ENCODE measurements at regions not wholly inside any gene's neighbourhood (a gene's known extent, or its start where the extent isn't known, plus 50 kb on each side); places are given as distances from the start of the nearest gene placed in this dataset.
"Not testable (repeated sequence)": the region's sequence is repeated elsewhere in the genome, so short reads cannot be mapped to it uniquely, and the experiment has no call there.

DNA sequence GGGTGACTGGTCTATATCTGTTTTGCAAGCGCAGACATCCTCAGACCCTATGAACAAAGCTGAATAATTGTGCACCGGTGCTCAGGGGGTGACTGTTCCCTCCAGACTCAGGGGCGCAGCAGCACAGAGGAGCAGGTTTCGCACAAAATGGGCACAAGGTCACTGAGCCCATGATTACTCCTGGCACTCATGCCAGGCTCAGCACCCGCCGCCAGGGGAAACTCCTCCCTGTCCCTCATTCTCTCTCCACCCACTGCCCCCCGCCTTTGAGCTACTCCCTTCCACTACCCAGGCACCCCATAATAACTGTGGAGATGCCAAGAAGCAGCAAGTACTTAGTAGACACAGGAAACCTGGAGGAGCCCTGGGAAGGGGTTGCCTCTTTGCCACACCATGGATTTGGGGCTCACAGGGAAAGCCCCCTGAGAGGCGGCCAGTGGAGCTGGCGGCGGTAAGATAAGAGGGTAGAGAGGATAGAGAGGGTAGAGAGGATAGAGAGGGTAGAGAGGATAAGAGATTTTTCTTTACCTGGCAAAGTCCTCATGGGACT is 198.8 kb downstream of the CTTN start:
- H3K27me3 ChIP-seq (ENCODE audit: control insufficient read depth in 1 of 2, insufficient read depth in 2 of 2, low read length in 2 of 2): no peaks in the 10 kb centered on the region

DNA sequence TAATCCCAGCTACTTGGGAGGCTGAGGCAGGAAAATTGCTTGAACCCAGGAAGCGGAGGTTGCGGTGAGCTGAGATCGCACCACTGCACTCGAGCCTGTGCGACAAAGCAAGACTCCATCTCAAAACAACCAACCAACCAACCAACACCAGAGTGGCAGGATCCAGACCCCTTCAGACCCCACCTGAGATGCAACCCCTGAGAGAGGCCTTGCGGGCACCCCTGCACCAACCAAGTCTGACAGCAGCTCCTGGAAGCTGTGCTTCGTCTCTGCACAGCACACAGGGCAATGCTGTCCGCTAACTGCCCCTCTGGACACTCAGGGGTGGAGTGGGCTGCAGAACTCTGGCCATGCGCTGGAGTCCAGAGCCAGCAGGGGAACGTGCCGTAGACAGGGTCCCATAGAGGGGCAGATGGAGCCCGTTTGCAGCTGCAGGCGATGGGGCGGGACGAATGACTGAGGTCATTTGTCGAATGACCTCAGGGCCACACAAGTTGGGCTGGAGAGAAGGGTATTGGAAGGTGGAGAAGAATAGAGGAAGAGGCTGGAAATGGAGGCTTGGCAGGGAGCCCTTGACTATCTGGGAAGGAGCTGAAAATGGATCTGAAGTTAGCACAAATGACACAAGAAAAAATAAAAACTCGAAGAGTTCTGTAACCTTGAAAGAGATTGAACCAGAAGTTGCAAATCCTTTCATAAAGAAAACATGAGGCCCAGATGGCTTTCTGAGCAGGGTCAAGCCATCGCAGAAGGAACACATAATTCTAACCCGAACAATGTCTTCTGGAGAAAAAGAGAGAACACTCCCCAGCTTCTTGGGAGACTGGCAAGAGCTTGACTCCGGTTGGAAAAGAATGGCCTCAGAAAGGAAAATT is 199.7 kb downstream of the CTTN start:
- Histone ChIP-seq H3K9ac (ENCODE audit: low read length in 2 of 2) (no peak overlapping the region), H3K9me3 (ENCODE audit: control insufficient read depth in 2 of 2, low read length in 2 of 2) (no peaks in the 10 kb centered on the region), H3K36me3 (ENCODE audit: control insufficient read depth in 2 of 2, insufficient read depth in 2 of 2, low read length in 2 of 2) (no peaks in the 10 kb centered on the region), H3K27me3 (ENCODE audit: control insufficient read depth in 1 of 2, insufficient read depth in 2 of 2, low read length in 2 of 2) (no peaks in the 10 kb centered on the region), H3K4me1 (ENCODE audit: control insufficient read depth, insufficient read depth, low read length) (no peaks in the 10 kb centered on the region), H3K4me3 (ENCODE audit: low read length in 2 of 2) (no peak overlapping the region), H3K27ac (ENCODE audit: low read length) (no peak overlapping the region)

More for the DNA sequence above, 198.8 kb downstream of the CTTN start:
- Histone ChIP-seq H3K4me3 (ENCODE audit: low read length in 2 of 2) (no peak overlapping the region), H3K9me3 (ENCODE audit: control insufficient read depth in 2 of 2, low read length in 2 of 2) (no peaks in the 10 kb centered on the region), H3K36me3 (ENCODE audit: control insufficient read depth in 2 of 2, insufficient read depth in 2 of 2, low read length in 2 of 2) (no peaks in the 10 kb centered on the region), H3K9ac (ENCODE audit: low read length in 2 of 2) (no peak overlapping the region), H3K4me1 (ENCODE audit: control insufficient read depth, insufficient read depth, low read length) (no peaks in the 10 kb centered on the region), H3K27ac (ENCODE audit: low read length) (no peak overlapping the region)

DNA sequence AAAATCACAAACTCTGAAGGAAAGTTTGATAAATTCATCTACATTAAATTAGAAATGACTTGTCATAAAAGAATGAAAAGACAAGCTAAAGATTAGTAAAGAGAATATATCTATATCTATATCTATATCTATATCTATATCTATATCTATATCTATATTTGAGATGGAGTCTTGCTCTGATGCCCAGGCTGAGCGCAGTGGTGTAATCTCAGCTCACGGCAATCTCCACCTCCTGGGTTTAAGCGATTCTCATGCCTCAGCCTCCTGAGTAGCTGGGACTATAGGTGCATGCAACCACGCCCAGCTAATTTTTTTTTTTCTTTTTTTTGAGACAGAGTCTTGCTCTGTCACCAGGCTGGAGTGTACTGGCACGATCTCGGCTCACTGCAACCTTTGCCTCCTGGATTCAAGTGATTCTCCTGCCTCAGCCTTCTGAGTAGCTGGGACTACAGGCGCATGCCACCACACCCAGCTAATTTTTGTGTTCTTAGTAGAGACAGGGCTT is 202.6 kb downstream of the CTTN start:
- not testable (repeated sequence) for H3K4me3 ChIP-seq (ENCODE audit: low read length in 2 of 2); H3K9ac ChIP-seq (ENCODE audit: low read length in 2 of 2); H3K27ac ChIP-seq (ENCODE audit: low read length); H3K4me1 ChIP-seq (ENCODE audit: control insufficient read depth, insufficient read depth, low read length); H3K27me3 ChIP-seq (ENCODE audit: control insufficient read depth in 1 of 2, insufficient read depth in 2 of 2, low read length in 2 of 2); H3K36me3 ChIP-seq (ENCODE audit: control insufficient read depth in 2 of 2, insufficient read depth in 2 of 2, low read length in 2 of 2); H3K9me3 ChIP-seq (ENCODE audit: control insufficient read depth in 2 of 2, low read length in 2 of 2)

DNA sequence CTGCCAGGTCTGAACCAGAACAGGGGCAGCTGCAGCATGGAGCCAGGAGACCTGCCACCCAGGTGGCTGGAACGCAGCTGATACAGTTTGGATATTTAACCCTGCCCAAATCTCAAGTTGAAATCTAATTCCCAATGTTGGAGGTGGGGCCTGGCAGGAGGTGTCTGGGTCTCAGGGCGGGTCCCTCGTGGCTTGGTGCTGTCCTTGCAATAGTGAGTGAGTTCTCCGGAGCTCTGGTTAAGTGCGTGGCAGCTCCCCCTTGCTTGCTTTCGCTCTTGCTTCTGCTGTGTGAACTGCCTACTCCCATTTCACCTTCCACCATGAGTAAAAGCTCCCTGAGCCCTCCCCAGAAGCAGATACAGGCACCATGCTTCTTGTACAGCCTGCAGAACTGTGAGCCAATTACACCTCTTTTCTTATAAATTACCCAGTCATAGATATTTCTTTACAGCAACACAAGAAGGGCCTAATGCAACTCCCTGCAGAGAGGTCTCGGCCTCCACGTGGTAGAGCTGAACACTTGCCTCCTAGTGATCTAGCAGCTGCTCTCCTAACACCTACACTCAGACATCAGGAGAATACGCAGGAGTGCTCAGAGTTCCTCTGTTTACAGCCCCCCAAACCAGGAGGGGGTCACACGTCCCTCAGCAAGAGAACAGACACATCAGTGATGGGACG is 203.7 kb downstream of the CTTN start:
- Histone ChIP-seq H3K27me3 (ENCODE audit: control insufficient read depth in 1 of 2, insufficient read depth in 2 of 2, low read length in 2 of 2) (no peaks in the 10 kb centered on the region), H3K4me3 (ENCODE audit: low read length in 2 of 2) (no peak overlapping the region), H3K4me1 (ENCODE audit: control insufficient read depth, insufficient read depth, low read length) (no peaks in the 10 kb centered on the region), H3K36me3 (ENCODE audit: control insufficient read depth in 2 of 2, insufficient read depth in 2 of 2, low read length in 2 of 2) (no peaks in the 10 kb centered on the region), H3K9me3 (ENCODE audit: control insufficient read depth in 2 of 2, low read length in 2 of 2) (no peaks in the 10 kb centered on the region), H3K27ac (ENCODE audit: low read length) (no peak overlapping the region), H3K9ac (ENCODE audit: low read length in 2 of 2) (no peak overlapping the region)

DNA sequence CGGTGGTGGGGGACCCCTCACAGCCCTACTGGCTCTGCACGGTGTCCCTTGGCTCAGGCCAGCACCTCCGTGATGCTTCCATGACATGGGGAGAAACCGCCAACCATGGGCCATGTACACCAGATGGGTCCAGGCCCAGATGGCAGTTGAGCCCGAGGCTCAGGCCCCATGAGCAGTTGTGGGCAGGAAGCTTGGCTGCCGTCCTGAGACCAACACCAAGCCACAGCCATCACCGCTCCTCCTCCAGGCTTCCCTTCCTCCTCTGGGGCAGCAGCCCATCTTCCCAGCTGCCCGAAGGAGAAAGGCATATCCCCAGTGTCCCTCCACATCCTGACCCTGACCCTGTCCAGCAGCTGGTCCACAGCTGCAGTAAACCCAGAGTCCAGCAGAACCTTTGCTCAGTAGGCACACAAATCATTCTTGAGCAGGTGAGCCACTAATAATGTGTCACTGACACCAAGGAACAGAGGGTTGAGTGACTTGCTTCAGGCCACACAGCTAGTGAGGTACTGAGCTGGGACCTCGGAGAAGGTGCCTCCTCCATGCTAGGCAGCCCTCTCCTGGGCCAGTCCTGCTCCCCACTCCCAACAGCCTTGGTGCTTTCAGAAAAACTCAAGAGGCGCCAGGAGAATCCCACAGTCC is 204.9 kb downstream of the CTTN start:
- H3K4me1 ChIP-seq (ENCODE audit: control insufficient read depth, insufficient read depth, low read length): no peaks in the 10 kb centered on the region
- H3K27ac ChIP-seq (ENCODE audit: low read length): no peak overlapping the region
- no peaks in the 10 kb centered on the region for H3K36me3 ChIP-seq (ENCODE audit: control insufficient read depth in 2 of 2, insufficient read depth in 2 of 2, low read length in 2 of 2)
- H3K27me3 ChIP-seq (ENCODE audit: control insufficient read depth in 1 of 2, insufficient read depth in 2 of 2, low read length in 2 of 2): no peaks in the 10 kb centered on the region
- H3K4me3 ChIP-seq (ENCODE audit: low read length in 2 of 2): no peak overlapping the region
- no peaks in the 10 kb centered on the region for H3K9me3 ChIP-seq (ENCODE audit: control insufficient read depth in 2 of 2, low read length in 2 of 2)
- no peak overlapping the region for H3K9ac ChIP-seq (ENCODE audit: low read length in 2 of 2)

DNA sequence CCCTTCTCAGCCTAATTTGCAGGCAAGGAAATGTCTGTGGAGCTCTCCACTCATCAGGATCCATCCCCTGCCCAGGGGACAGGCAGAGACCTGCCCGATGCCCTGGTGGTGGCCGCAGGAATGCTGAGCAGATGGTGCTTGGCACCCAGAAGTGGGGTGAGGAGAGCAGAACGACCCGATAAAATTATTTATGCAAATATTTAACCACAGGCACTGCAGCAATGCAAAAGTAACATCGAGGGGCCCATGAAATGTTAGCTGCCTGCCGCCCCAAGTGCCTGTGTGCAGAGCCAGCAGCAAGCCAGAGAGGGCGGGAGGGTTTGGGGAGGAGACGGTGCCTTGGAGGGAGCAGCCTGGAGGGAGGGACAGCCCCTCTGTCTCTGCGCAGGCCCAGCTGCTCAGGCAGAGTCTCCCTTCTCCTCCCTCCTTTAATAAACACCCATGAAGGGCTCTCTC is 205.5 kb downstream of the CTTN start:
- Histone ChIP-seq H3K36me3 (ENCODE audit: control insufficient read depth in 2 of 2, insufficient read depth in 2 of 2, low read length in 2 of 2) (no peaks in the 10 kb centered on the region), H3K27ac (ENCODE audit: low read length) (no peak overlapping the region)

DNA sequence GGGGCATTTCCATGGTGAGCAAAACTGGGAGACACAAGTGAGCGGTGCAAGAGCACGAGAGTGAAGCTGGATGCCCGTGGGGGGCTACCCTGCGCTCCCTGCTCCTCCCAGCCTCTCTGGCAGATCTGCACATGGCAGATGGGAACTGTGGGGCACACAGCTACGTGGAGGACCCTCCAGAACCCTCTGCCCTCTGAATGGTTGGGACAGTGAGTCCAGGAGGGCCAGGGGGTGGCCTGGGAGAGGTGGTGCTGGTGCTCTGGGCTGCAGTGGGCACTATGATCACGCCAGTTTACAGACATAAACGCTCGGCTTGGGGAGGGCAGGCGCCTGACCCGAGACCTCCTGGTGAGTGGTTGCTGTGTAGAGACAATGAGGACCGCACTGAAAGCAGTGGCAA is 205.9 kb downstream of the CTTN start:
- H3K4me1 ChIP-seq (ENCODE audit: control insufficient read depth, insufficient read depth, low read length): no peaks in the 10 kb centered on the region
- H3K4me3 ChIP-seq (ENCODE audit: low read length in 2 of 2): no peak overlapping the region
- H3K9ac ChIP-seq (ENCODE audit: low read length in 2 of 2): no peak overlapping the region
- H3K27me3 ChIP-seq (ENCODE audit: control insufficient read depth in 1 of 2, insufficient read depth in 2 of 2, low read length in 2 of 2): peaks cover 0 to 2% of the 10 kb centered on the region in 2 donors
- H3K9me3 ChIP-seq (ENCODE audit: control insufficient read depth in 2 of 2, low read length in 2 of 2): no peaks in the 10 kb centered on the region
- H3K27ac ChIP-seq (ENCODE audit: low read length): no peak overlapping the region
- no peaks in the 10 kb centered on the region for H3K36me3 ChIP-seq (ENCODE audit: control insufficient read depth in 2 of 2, insufficient read depth in 2 of 2, low read length in 2 of 2)

More for the DNA sequence above, 205.5 kb downstream of the CTTN start:
- Histone ChIP-seq H3K4me1 (ENCODE audit: control insufficient read depth, insufficient read depth, low read length) (no peaks in the 10 kb centered on the region), H3K9ac (ENCODE audit: low read length in 2 of 2) (no peak overlapping the region), H3K27me3 (ENCODE audit: control insufficient read depth in 1 of 2, insufficient read depth in 2 of 2, low read length in 2 of 2) (peaks cover 0 to 2% of the 10 kb centered on the region in 2 donors), H3K4me3 (ENCODE audit: low read length in 2 of 2) (no peak overlapping the region), H3K9me3 (ENCODE audit: control insufficient read depth in 2 of 2, low read length in 2 of 2) (no peaks in the 10 kb centered on the region)

DNA sequence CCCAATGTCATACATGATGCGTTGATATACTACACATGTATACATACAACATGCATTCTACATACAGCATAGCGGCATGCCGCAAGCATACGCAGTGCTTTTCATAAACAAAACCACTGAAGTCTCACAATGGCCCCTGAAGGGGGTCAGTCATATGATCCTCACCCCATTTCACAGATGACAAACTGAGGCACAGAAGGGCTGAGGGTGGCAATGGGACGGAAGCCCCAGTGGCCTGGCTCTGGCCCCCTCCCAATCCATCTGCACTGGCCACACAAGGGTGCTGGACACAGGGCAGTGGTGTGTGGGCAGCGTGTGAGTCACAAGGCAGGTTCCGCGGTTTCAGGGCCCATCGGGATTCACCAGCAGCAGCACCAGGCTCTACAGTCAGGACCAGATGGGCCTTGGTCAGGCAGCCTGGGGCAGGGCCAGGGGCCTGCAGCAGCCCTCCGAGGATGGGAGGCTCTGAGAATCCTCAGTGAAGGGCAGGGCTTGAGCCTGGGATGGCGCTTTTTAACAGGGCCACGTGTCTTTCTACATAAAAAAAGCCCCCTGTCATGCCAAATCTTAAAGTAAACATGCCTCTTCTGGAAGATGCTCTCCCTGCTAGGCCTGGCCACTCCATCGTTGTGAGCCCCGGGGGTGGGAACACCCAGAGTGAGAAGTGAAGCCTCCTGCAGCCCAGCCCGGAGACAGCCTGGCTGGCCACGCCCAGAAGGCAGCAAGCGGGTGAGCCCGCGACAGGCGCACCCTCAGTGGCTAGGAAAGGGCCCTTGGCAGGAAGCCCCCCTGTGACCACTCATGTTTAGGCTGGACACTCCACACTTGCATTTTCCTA is 206.5 kb downstream of the CTTN start:
- Histone ChIP-seq H3K4me3 (ENCODE audit: low read length in 2 of 2) (no peak overlapping the region), H3K9ac (ENCODE audit: low read length in 2 of 2) (no peak overlapping the region), H3K9me3 (ENCODE audit: control insufficient read depth in 2 of 2, low read length in 2 of 2) (no peaks in the 10 kb centered on the region), H3K27me3 (ENCODE audit: control insufficient read depth in 1 of 2, insufficient read depth in 2 of 2, low read length in 2 of 2) (peaks cover 0 to 2% of the 10 kb centered on the region in 2 donors), H3K4me1 (ENCODE audit: control insufficient read depth, insufficient read depth, low read length) (no peaks in the 10 kb centered on the region), H3K27ac (ENCODE audit: low read length) (no peak overlapping the region), H3K36me3 (ENCODE audit: control insufficient read depth in 2 of 2, insufficient read depth in 2 of 2, low read length in 2 of 2) (no peaks in the 10 kb centered on the region)

DNA sequence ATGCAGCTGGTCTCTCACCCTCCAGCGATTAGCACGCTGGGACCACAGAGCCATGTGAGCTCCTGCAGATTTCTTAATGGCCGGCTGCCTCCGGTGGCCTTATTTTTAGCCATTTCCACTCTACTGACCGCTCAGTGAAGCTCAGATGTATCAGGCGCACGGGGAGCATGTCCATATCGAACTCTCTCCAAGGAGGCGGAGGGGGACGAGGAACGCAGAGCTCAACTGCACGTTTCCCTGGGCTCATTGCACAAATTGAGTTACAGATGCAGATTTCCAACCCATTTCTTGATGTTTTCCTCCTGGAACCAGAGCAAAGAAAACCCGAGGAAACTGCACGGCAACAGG is 207.1 kb downstream of the CTTN start:
- Histone ChIP-seq H3K27ac (ENCODE audit: low read length) (no peak overlapping the region), H3K9ac (ENCODE audit: low read length in 2 of 2) (no peak overlapping the region), H3K4me3 (ENCODE audit: low read length in 2 of 2) (no peak overlapping the region), H3K4me1 (ENCODE audit: control insufficient read depth, insufficient read depth, low read length) (peaks cover 4% of the 10 kb centered on the region), H3K27me3 (ENCODE audit: control insufficient read depth in 1 of 2, insufficient read depth in 2 of 2, low read length in 2 of 2) (peaks cover 0 to 2% of the 10 kb centered on the region in 2 donors), H3K36me3 (ENCODE audit: control insufficient read depth in 2 of 2, insufficient read depth in 2 of 2, low read length in 2 of 2) (no peaks in the 10 kb centered on the region), H3K9me3 (ENCODE audit: control insufficient read depth in 2 of 2, low read length in 2 of 2) (no peaks in the 10 kb centered on the region)

DNA sequence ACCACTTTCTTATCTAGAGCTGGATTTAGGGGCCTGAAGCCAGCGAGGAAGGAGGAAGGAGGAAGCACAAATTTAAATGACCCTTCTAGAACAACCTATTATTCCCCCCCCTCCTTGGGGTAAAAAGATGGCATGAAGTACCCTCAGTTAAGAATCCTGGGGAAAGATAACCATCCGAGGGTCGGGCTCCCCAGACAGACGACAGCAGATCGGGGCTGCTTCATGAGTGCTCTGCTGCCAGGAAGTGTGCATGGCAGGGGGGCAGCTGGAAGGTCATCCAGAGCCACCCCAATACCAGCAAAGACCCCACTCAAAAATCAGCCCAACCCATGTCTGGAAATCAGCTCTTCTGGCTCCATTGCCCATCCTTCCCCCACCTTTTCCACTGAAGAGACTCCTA is 207.5 kb downstream of the CTTN start:
- Histone ChIP-seq H3K36me3 (ENCODE audit: control insufficient read depth in 2 of 2, insufficient read depth in 2 of 2, low read length in 2 of 2) (no peaks in the 10 kb centered on the region), H3K4me3 (ENCODE audit: low read length in 2 of 2) (no peak overlapping the region), H3K4me1 (ENCODE audit: control insufficient read depth, insufficient read depth, low read length) (peaks cover 6% of the 10 kb centered on the region), H3K9me3 (ENCODE audit: control insufficient read depth in 2 of 2, low read length in 2 of 2) (no peaks in the 10 kb centered on the region), H3K27me3 (ENCODE audit: control insufficient read depth in 1 of 2, insufficient read depth in 2 of 2, low read length in 2 of 2) (peaks cover 0 to 2% of the 10 kb centered on the region in 2 donors), H3K27ac (ENCODE audit: low read length) (no peak overlapping the region), H3K9ac (ENCODE audit: low read length in 2 of 2) (no peak overlapping the region)
